Upper lobe of left lung (tissue), 4 donors: ENCODE measurements at regions not wholly inside any gene's neighbourhood (a gene's known extent, or its start where the extent isn't known, plus 50 kb on each side); places are given as distances from the start of the nearest gene placed in this dataset.

ENCODE experiments used
- EP300 ChIP-seq, 4 donors: sonication (generic); formaldehyde crosslinking; IDR thresholded peaks; one replicate each; pipeline ENCODE4 v1.5.1; 2017; ENCODE audit warnings: antibody characterized with exemption in 4 of 4, control low read depth in 2 of 4
- POLR2AphosphoS5 ChIP-seq, 2 donors: sonication (generic); formaldehyde crosslinking; IDR thresholded peaks; one replicate each; pipeline ENCODE4 v1.5.1; 2017; ENCODE audit warnings: antibody characterized with exemption in 2 of 2
- TF ChIP-seq, protein P1 (sequence below), 6 experiments: fragments of 450-650 bp in 4 of 6; fragments of 200-600 bp in 2 of 6; sonication (generic) in 2 of 6; IDR thresholded peaks; one replicate each; pipeline ENCODE4 v1.5.1; 2016 to 2019; ENCODE audit warnings: antibody characterized with exemption in 6 of 6

GRCh38 chr1:193649587-193649986 lies 463.2 kb upstream of the B3GALT2 start:
- TF ChIP-seq, protein P1, sequence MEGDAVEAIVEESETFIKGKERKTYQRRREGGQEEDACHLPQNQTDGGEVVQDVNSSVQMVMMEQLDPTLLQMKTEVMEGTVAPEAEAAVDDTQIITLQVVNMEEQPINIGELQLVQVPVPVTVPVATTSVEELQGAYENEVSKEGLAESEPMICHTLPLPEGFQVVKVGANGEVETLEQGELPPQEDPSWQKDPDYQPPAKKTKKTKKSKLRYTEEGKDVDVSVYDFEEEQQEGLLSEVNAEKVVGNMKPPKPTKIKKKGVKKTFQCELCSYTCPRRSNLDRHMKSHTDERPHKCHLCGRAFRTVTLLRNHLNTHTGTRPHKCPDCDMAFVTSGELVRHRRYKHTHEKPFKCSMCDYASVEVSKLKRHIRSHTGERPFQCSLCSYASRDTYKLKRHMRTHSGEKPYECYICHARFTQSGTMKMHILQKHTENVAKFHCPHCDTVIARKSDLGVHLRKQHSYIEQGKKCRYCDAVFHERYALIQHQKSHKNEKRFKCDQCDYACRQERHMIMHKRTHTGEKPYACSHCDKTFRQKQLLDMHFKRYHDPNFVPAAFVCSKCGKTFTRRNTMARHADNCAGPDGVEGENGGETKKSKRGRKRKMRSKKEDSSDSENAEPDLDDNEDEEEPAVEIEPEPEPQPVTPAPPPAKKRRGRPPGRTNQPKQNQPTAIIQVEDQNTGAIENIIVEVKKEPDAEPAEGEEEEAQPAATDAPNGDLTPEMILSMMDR (IDR thresholded peaks at IDR 0.05), result no peak
- TF ChIP-seq POLR2AphosphoS5 (IDR thresholded peaks at IDR 0.05) (no peak), EP300 (IDR thresholded peaks at IDR 0.05) (no peak)
